Activated CD4-positive, alpha-beta T cell treated with anti-CD3 and anti-CD28 coated beads, Interleukin-2, Interleukin-6, amounts not matched to agents 100 ng/mL and 50 ng/mL, durations not matched to agents 16 hours and 8 hours (primary cell): ENCODE measurements at regions not wholly inside any gene's neighbourhood (a gene's known extent, or its start where the extent isn't known, plus 50 kb on each side); places are given as distances from the start of the nearest gene placed in this dataset.

Experiments
- DNase-seq: peaks from one replicate; pipeline ENCODE4 v3.0.0-alpha.2; 2020

- no peak for DNase-seq
Observed at GRCh38 chr5:123785162-123786071, 273.4 kb downstream of the CSNK1G3 start.

GRCh38 chr5:123783421-123783820 lies 271.4 kb downstream of the CSNK1G3 start:
- no peak for DNase-seq

DNA sequence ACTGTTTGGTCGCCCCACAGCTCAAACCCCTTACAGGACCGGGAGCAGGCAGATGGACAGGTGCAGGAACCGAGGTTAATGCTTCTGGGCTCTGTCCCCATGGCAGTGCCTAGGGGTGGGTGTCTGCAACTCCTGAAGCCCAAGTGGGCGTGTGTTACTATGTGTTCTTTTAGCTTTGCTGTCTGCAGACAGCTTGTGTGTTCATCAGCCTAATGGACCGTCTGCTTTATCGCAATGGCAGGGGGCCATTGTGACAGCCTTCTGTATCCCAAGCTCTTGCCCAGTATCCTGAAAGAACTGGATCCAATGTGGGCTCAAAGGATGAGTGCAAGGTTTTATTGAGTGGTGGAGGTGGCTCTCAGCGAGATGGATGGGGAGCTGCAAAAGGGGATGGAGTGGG lies 266.7 kb downstream of the CSNK1G3 start:
- DNase-seq, result no peak

- no peak for DNase-seq
Observed at GRCh38 chr5:123776761-123777160, 264.8 kb downstream of the CSNK1G3 start.

GRCh38 chr5:123771715-123772114 lies 259.7 kb downstream of the CSNK1G3 start:
- DNase-seq, result no peak

GRCh38 chr5:123763201-123763600 lies 251.2 kb downstream of the CSNK1G3 start:
- no peak for DNase-seq

DNA sequence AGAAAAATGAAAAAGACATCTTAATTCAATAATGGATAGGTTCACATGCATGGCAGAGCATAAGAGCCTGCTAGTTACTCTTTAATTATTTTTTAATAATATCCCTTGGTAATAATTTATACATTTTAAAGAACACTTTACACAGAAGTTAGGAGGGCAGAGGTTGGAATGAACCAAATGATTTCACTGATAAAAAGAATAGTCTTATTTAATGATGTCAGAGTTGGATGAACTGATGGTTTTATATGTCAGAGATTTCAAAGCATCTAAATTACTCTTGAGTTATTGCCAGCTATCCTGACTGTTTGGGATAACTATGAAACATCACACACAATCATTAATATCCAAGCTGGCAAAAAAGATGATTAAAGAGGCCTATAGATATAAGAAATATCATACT lies 244.8 kb downstream of the CSNK1G3 start:
- DNase-seq, result no peak

- no peak for DNase-seq
Observed at GRCh38 chr5:123756318-123756665, 244.3 kb downstream of the CSNK1G3 start.

- no peak for DNase-seq
Observed at GRCh38 chr5:123755653-123756317, 243.8 kb downstream of the CSNK1G3 start.

- no peak for DNase-seq
Observed at GRCh38 chr5:123754908-123755307, 242.9 kb downstream of the CSNK1G3 start.

DNA sequence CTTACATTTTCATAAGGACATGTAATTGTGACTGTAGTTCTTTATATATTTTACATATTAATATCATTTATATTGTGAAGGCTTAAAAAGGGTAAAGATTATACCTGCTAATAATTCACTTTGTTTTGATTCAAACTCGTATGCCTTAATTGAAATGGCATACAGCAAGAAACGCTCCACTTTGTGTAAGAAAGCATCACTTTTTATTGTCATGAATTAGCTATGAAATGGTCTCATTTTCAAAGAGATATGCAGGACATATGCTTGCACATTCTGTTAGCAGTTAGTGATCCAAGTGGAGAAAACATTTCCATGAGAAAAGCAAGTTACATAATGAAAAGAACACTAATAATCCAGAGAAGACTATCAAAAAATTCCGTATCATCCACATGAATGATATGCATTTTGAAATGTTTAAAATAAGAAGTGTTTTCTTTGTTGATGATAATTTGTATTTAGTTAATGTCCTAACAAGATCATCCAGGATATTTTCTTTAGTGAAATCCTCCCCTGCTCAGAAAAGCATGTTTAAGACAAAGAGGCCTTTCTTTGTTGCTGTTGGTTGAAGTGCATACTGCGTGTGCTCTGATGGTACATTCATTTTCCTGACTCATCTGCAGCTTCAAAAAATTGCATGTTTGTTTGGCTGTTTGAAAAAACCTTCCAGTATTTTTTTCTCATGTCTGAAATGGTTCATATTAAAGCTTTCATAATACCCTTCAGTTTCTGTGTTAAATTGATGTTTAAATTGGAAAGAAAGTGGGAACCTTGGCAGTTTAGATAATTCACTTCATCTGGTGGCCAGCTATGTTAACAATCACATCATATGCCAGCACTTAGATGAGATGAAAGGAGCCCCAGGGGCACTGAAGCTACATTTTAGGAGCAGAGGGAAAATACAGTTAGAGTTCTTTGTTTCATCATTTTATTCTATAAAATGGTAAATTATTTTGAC lies 242.2 kb downstream of the CSNK1G3 start:
- no peak for DNase-seq

GRCh38 chr5:123753180-123753936 lies 241.4 kb downstream of the CSNK1G3 start:
- DNase-seq, result no peak

DNA sequence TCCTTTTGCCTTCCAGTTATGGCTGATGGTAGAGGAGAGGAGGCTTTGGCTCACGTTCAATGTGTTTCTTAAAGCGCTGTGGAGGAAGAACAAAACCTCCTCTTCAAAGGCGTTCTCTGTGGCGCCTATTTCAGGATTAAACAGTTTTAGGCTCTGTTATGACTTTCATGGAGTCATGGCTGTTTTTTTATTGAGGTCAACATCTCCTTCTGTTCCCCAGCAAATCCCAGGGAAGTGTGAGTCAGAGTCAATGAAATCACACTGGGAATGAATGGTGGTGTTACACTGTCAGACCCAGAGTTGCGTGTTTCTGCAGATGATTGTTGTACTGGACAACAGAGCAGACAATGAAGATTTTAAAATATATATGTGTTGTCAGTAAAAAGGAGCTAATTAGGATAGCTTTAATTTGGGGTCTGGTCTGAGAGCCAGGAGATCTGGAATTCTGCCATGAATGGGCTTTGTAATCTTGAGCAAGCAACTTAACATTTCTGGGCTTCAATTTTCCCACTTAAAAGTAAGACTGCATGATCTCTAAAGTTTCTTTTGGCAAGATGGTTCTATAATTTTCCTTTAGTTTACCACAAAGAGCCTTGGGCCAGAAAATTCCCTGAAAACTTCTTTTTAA lies 240.7 kb downstream of the CSNK1G3 start:
- no peak for DNase-seq

- no peak for DNase-seq
Observed at GRCh38 chr5:123751670-123752069, 239.7 kb downstream of the CSNK1G3 start.

DNA sequence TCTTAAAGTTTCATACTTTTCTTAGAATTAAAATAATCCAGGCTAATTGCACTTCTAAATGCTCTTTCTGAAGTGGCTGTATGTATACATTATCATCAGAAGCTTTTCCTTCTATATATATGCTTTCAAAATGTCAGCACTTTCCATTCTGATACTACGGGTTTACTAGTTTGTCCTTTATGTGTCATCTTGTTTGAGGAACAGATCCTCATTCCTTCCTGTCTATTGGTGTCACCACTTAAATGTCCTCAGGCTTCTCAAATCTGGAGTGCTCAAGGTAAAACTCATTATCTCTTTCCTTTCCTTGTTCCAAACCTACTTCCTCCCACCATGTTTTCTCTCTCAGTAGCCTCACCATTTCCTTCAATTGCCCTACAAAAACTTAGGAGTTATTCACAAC lies 236.3 kb downstream of the CSNK1G3 start:
- DNase-seq, result no peak

DNA sequence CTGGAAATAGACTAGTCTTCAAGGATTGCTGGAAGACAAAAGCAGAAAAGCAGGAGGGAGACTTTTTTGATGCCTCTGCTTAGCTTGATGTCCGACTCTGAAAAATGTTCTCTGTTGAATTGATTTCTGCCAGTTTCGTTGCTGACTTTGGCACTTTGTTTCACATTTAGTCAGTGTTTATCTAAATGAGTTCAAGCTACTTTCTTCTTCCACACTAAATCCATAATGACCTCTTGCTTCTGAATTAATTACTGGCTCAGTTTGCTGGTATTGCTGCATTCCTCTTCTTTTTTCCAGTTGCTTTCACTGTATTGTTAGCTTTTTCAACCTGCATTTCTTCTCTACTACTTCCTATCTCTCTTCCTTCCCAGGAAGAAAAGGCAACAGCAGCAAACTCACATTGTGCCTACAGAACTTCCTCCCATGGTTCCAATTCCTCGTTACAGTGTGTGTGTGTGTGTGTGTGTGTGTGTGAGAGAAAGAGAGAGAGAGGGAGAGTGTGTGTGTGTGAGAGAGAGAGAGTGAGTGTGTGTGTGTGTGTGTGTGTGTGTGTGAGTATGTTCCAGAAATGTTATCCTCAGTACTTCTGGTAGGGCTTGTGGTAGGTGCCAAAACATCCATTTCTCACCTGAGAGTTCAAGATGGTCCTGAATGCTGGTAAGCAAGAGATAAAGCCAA lies 234.8 kb downstream of the CSNK1G3 start:
- DNase-seq, result no peak

DNA sequence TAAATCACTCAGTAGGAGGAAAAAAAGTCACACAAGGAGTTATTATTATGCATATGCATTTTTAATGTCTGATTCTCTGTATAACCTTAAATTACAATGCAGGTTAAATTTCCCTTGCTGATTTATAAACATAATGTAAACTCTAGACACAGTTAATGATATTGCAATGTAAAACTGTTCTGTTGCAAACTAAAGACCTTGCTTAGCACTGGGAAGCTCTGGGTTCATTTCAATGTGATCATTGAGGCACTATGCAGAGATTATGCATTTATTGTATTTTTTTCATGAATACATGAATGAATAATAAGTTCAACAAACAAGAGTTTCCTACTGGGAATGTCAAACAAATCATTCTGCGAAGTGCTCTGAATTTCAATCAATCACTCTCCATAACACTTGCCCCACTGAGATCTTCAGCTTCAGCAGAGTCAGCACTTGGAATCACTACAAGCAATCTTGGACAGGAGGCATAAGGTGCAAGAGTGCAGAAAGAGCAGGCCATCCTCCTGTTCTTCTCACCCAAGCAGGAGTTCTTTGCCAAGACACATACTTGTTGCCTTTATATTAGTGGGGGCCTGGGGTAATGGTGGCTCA lies 232.1 kb downstream of the CSNK1G3 start:
- DNase-seq, result no peak

DNA sequence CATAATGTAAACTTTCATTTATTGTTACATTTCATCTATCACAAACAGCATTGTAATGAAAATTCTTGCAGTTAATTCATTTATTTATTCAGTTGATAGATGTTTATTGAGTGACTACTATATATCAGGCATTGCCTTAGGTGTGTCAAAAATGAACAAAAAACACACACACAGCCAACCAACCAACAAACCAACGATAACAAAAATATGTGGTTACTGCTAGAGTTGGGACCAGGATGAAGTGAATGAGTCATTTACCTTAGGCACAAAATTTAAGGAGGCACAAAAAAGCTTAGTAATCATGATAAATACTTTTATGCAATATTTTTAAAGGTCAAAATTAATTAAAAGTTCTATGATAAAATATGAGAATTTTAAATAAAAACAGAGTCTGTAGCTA lies 223.4 kb downstream of the CSNK1G3 start:
- no peak for DNase-seq

GRCh38 chr5:123732257-123732656 lies 220.3 kb downstream of the CSNK1G3 start:
- no peak for DNase-seq

DNA sequence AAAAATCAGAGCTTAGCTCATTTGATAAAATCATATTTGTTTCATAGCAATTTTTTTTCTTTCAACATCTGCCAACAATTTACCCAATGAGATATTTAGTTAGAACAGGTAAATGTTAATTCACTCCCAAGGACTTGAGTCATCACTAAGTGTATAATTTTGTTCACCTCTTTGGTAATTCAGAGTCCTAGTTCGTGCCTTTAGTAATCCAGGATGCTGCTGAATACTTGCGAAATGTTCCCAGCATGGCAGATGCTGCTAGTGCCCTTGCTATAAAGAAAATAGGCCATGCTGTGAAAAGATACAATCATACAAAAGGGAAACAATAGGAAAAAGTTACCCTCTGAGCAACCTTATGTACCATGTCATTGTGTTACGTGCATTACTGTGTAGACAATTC lies 210.5 kb downstream of the CSNK1G3 start:
- no peak for DNase-seq

DNA sequence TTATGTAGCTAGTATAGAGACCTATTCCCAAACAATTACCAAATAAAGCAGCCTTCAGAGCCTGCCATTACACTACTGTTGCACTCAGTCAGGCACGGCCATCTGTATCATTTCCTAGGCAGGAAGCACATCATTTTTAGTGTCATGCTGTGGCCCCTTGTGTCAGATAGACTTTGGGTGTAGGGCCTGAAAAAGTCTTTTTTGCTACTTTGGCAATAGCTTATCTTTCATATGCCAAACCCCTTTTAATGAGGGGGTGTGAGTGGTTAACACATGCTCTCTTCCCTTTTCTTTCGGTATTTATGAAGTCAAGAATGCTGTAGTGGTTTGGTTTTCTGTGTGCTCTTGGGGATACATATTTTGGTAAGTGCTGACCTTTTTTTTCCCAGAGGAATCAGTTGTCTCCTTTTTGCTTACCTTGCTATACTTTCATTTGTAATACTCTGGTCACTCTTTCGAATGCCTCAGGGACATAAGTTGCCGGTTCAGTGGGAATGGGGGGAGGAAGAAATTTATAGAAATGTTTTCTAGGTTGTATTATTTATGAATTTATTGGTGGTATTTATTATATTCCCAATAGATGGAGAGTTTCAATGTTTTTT lies 209.8 kb downstream of the CSNK1G3 start:
- no peak for DNase-seq
